ENCODE measurements at regions not wholly inside any gene's neighbourhood (a gene's known extent, or its start where the extent isn't known, plus 50 kb on each side); places are given as distances from the start of the nearest gene placed in this dataset.

- TF ChIP-seq CTCF (IDR thresholded peaks at IDR 0.05) (no peak), EP300 (IDR thresholded peaks at IDR 0.05) (no peak)
Observed at GRCh38 chr17:77696721-77697460, 261.6 kb upstream of the TNRC6C start.
